GM18951 (cell line): ENCODE measurements at regions not wholly inside any gene's neighbourhood (a gene's known extent, or its start where the extent isn't known, plus 50 kb on each side); places are given as distances from the start of the nearest gene placed in this dataset.

Experiments
- POLR2A ChIP-seq: IDR thresholded peaks from 4 replicates; pipeline ENCODE4 v1.6.1; 2011; ENCODE audit warnings: mild to moderate bottlenecking; ENCODE audit not compliant: insufficient read length, insufficient read depth; ENCODE audit errors: extremely low read depth
- in situ Hi-C: fragments of 300-500 bp; cut with MboI; formaldehyde crosslinking; loops from one replicate; pipeline ENCODE4 v1.12.0; 2022; ENCODE audit warnings: low sequenced_read_pairs, mixed read lengths, inconsistent platforms; ENCODE audit not compliant: unreplicated experiment

DNA sequence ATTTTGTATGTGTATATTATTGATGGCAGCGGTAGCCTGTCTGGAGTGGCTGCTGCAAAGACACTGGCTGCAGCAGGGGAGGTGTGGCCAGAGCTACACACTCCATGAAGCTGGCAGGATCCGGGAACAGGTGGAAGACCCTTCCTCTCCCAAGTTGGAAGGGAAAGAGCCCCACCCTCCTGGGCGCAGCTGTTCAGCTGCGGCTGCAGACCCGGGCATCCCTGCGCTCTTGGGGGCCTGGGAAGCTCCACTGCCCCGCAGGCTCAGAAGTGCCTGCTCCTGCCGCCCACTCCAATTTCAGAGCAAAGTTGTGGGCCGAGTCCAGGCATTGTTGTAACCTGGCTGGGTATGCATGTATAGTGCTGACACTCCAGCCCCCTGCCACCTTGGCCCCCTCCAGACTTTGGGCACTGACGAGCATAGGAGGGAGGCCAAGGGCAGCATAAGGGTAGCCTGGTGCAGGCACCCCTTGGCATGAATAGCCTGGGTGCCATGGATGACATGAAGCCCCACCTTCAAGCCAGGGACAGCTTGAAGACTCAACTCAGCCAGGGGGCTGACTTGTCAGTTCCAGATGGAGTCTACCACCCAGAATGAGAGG lies 90.7 kb upstream of the TMEM168 start:
- in situ Hi-C loops: no loop called here
- no peak for TF ChIP-seq POLR2A

DNA sequence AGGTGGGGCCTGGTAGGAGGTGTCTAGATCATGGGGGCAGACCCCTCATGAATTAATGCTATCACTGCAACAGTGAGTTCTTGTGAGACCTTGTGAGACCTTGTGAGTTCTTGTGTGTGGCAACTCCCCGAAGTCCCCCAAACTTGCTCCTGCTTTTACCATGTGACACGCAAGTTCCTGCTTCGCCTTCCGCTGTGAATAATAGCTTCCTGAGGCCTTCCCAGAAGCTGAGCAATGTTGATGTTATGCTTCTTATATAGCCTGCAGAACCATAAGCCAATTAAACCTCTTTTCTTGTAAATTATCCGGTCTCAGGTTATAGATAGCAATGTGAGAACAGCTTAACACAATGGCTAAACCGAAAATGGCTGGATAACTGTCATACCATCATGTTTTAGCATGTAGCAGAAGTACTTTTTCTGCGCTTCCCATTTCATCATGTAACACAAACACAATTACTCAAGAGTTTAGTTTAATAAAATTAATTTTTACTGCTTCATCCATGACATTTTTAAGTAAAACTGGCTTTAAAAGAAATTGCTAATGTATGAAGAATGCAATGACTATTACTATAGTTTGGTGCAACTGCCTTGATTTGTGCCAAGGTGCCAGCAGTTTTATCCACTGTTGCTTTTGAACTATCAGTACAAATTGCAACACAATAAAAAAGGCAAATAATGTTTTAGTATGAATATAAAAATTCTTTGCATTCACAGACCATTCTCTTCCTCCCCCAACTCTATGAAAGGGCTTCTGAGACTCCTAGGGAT lies 87.7 kb upstream of the TMEM168 start:
- in situ Hi-C loops: no loop called here
- TF ChIP-seq POLR2A: no peak

DNA sequence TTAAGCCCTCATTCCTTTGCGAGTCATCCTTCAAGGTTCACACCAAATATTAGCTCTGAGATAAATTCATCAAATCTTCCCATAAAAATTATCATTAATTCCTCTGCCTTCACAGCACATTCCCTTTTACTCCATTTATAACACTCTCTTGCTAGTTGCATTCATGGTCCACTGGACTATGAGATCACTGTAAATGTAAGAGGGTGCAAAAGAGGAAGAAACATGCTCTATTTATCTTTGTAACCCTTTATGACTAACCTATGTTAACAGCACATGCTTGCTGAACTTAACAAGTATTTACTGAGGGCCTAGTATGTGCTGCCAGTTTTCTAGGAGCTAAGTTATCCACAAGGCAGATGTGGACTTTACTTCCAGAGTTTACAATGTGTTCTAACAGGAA lies 86.7 kb upstream of the TMEM168 start:
- in situ Hi-C loops: no loop called here
- no peak for TF ChIP-seq POLR2A

DNA sequence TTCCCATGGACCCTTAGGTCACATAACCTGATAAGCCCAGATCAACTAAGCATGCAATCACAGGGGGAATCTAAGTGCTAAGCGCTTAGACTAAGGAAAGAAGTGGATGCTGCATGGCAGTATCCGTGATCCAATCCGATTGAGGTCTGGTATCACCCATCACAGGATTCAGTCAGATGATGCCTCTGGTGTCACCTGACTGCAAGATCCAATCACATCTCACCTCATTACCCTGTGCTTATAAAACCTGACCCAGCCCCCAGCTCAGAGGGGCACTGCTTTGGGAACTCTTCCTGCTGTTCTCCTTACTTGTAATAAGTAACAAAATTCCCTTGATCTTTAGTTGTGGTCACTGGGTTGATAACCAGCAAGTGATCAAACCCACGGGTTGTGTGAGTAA lies 84.7 kb upstream of the TMEM168 start:
- TF ChIP-seq POLR2A: no peak
- in situ Hi-C loops: no loop called here

DNA sequence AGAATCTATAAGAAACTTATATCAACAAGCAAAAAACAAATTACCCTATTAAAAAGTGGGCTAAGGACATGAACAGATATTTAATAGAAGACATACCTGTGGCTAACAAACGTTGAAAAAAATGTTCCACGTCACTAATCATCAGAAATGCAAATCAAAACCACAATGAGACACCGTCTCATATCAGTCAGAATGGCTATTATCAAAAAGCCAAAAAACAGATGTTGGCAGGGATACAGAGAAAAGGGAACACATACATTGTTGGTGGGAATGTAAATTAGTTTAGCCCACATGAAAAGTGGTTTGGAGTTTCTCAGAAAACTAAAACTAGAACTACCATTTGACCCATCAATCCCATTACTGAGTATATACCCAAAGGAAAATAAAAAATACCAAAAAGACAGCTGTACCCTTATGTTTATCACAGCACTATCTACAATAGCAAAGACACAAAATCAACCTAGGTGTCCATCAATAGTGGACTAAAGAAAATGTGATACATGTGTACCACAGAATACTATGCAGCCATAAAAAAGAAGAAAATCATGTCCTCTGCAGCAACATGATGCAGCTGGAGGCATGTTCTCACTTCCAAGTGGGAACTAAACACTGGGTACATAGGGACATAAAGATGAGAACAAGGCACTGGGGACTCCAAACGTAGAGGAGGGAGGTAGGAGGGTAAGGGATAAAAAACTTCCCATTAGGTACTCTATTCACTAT lies 83.8 kb upstream of the TMEM168 start:
- in situ Hi-C loops: no loop called here
- TF ChIP-seq POLR2A: no peak

DNA sequence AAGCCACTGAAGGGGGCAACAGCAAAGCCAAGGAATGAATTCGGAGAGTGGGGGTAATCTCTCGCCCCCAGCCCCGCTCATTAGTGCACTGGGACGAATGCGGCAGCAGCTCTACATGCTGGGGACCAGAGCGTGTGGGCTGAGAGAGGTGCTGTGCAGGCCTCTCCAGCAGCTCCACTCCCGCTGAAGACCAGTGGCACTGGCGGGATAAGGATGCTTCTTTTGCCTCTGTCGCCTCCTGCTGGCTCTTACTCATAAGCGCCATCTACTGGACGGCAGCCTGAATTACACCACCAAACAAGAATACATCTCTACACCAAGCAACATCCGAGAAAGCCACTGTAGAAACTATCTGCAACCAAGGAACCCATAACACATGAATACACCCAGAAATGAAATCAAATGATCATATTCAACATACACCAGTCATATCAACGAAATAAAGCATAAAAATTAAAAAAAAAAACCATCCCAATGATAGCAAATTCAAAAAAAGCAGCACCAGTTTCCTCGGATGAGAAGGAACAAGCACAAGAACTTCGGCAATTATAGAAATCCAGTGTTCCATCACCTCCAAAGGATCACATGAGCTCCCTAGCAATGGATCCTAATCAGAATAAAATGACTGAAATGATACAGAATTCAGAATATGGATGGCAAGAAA lies 79.0 kb upstream of the TMEM168 start:
- TF ChIP-seq POLR2A: no peak
- in situ Hi-C loops: no loop called here

DNA sequence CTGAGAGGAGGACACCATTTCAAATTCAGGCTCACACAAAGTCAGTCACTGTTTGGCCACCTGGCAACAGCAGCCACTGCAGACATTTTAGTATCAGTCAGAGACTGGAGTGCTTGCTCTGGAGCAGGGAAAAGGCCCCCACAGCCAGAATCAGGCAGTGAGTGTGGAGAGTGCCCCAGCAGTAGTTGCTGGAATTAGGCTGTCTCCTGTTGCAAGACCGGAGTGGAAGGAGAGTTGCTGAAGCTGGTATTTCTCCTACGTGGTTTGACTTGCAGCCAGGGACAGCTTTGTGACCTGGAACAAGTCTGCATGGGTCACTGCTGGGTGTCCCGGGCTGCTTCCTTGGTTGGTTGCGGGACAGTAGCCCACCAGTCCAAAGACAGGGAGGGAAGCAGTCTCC lies 78.4 kb upstream of the TMEM168 start:
- in situ Hi-C loops: no loop called here
- no peak for TF ChIP-seq POLR2A

DNA sequence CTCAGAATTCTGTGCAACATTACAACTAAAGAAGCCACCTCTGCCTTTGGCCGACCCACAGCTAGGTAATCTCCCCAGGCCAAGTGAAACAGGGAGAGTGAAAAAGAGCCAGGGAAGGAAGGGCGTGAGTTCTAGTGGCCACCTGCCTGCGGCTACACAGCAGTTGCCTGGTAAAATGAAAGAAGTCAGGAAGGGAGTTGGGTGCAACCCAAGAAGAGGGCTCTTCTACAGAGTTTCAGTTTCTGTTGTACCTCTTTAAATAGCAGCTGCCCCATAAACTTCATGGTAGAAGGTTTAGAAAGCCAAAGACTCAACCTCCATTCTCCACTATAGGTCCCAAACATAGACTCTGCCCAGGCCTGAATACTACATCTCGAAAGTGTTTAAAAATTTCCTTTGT lies 76.2 kb upstream of the TMEM168 start:
- TF ChIP-seq POLR2A: no peak
- in situ Hi-C loops: no loop called here

DNA sequence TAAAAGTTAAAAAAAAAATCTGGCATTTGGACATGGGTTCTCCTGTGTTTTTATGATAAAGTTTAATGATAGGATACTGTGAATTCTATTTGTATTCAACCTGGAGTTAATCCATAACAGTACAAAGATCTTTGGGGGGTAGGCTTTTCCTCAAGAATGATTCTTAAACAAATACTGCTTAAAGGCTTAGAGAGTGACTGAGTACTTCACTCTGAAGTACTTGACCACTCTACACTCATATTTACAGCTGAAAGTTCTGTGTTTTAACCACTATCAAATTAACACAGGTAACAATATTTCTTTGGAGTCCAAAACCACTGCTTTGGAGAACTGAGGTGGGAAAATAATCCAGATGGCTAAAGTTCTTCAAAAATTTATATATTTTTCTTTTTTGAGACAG lies 74.2 kb upstream of the TMEM168 start:
- in situ Hi-C loops: no loop called here
- TF ChIP-seq POLR2A: no peak

DNA sequence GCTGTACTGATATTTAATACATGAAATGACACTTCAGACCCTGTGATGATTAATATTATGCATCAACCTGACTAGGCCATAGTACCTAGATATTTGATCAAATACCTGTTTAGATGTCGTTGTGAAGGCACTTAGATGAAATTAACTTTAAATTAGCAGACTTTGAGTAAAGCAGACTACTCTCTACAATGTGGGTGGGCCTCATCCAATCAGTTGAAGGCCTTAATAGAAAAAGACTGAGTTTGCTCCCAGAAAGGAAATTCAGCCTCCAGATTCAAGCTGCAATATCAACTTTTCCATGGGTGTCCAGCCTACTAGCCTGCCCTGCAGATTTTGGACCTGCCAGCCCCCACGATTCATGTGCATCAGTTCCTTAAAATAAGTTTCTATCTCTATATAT lies 68.6 kb upstream of the TMEM168 start:
- in situ Hi-C loops: no loop called here
- TF ChIP-seq POLR2A: no peak

DNA sequence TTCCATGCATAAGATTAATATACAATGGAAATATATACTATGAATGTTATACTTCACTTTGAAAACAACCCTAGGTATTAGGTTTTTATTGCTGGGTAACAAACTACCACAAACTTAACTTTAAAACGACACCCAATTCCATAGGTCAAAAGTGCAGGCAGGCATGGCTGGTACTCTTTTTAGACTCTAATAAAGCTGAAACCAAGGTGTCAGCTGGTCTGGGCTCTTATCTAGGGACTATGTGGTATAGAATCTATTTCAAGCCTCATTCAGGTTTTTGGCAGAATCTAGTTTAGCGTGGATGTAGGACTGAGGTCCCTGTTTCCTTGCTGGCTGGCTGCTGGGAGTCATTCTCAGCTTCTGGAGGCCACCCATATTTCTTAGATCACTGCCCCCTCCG lies 65.0 kb upstream of the TMEM168 start:
- in situ Hi-C loops: no loop called here
- no peak for TF ChIP-seq POLR2A

DNA sequence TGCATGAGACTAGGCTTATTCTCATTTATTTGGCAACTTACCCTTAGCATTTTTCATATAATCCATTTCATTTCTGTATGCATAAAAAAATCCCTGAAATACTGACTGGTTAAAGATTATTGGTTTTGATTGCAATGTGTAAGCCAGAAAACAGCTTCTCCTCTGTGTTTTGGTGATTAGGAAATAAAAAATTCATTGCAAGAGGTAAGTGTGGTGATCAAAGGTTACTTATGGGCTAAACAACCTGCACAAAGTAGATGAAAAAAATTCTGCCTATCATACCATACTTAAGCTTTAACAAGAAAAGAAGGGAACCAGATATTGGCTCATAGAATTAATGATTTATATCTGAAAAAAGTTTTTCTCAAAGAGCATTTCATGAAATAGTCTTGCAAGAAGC lies 64.0 kb upstream of the TMEM168 start:
- in situ Hi-C loops: no loop called here
- TF ChIP-seq POLR2A: no peak

DNA sequence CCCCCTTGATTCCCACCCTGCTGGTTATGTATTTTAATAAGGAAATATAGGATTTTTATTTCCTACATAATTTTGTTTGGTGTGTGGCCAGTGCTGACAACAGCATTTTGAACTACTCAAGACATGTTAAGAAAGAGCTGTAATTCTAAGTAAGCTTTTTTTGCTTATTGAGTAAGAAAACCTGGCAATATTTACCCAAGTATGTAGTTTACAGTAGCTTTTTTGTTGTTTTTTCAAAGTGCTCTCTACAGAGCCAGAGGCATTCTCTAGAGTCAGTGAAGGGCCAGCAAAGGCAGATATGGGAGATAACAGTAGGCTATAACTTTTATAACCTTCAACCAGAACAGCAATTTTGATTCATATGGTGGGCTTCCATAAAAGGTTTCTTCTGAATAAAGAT lies 63.2 kb upstream of the TMEM168 start:
- TF ChIP-seq POLR2A: no peak
- in situ Hi-C loops: no loop called here
